ENCODE measurements at regions not wholly inside any gene's neighbourhood (a gene's known extent, or its start where the extent isn't known, plus 50 kb on each side); places are given as distances from the start of the nearest gene placed in this dataset.

DNA sequence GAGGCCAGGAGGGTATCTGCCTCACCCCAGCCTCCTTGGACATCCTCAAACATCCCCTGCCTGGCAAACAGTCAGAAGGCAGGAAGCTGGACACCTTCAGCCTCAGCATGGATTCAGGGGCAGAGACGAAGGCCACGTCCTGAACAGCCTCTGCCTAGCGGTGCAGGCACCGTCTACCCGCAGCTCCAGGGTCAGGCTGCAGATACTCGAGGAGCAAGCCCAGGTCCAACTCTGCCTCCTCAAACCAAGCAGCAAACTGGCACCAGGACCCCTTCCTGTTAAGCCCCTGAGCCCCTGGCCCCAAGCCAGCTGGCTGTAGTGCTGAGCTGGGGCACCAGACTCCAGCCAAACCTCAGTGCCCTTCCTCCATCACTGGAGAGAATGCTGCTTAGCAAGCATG is 494.7 kb downstream of the NPHP4 start:
- no peak overlapping the region for H3K4me3 ChIP-seq (ENCODE audit: low read depth, poor library complexity, severe bottlenecking)
- no peak for DNase-seq (ENCODE audit: low spot score in 2 of 2)
- TF ChIP-seq POLR2A (IDR thresholded peaks at IDR 0.05): no peak
- TF ChIP-seq, protein P1, sequence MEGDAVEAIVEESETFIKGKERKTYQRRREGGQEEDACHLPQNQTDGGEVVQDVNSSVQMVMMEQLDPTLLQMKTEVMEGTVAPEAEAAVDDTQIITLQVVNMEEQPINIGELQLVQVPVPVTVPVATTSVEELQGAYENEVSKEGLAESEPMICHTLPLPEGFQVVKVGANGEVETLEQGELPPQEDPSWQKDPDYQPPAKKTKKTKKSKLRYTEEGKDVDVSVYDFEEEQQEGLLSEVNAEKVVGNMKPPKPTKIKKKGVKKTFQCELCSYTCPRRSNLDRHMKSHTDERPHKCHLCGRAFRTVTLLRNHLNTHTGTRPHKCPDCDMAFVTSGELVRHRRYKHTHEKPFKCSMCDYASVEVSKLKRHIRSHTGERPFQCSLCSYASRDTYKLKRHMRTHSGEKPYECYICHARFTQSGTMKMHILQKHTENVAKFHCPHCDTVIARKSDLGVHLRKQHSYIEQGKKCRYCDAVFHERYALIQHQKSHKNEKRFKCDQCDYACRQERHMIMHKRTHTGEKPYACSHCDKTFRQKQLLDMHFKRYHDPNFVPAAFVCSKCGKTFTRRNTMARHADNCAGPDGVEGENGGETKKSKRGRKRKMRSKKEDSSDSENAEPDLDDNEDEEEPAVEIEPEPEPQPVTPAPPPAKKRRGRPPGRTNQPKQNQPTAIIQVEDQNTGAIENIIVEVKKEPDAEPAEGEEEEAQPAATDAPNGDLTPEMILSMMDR (IDR thresholded peaks at IDR 0.05): no peak
- WGBS, 2 donors: 75 to 78% methylated on average over 6 of the region's 6 CpGs
- intact Hi-C loops (cut with DNase I; ENCODE audit: low total_unique reads): no loop called here

DNA sequence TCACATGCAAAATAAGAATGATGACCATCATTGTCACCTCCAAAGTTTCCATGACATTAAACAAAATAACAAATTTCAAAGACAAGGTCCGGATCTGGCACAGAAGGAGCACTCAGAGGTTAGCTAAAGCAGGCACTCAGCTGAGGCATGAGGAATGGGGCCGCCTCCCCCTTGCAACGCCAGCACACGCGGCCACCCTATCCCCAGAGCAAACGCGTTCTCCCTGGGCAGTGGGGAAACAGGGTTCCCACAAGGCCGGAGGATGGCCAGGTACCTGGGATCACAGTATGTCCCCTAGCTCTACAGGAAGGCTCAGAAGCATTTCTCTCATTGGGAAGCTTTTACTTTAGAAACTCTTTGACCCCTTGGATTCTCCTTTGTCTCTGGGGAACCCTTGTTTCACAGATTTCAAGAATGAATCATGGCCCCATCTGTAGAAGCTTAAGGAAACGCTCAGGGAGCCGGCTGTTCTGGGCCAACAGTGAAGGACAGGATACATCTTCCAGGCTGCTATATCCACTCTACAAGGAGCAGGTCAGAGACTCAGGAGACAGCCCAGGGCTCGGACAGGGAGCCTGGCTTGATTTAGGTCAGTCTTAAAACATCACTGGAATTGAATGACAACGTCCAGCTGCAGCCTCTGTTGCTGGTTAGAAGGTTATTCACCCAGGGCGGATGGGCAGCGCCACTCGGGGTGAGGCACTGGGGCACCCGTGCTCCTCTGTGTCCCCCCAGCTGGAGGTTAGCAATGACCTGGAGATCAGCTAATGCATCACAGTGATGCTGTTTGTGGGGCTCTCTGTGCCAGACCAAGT is 496.4 kb downstream of the NPHP4 start:
- intact Hi-C loops (cut with DNase I; ENCODE audit: low total_unique reads): no loop called here
- TF ChIP-seq, protein P1 (IDR thresholded peaks at IDR 0.05): no peak
- no peak for TF ChIP-seq POLR2A (IDR thresholded peaks at IDR 0.05)
- 80 to 83% methylated on average over 16 of the region's 16 CpGs for WGBS, 2 donors
- no peak for DNase-seq (ENCODE audit: low spot score in 2 of 2)
- H3K4me3 ChIP-seq (ENCODE audit: low read depth, poor library complexity, severe bottlenecking): no peak overlapping the region

DNA sequence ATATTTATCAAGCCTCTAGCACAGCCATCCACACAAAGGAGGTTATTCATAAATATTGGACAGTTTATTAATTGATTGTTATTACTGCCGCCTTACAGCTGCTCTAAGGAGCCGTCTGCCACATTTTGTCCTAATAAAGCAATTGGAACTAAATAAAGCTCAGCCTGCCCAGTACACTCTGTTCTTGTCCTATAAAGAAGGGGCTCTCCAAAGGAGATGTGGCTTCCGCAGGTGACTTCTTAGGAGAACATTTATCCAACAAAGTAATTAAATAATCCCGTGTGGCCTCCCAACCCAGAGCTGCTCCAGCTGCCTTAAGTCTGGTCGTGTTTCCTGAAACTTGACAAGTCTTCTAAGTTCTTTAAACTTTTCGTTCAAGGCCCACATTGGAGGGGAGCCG is 497.7 kb downstream of the NPHP4 start:
- intact Hi-C loops (cut with DNase I; ENCODE audit: low total_unique reads): no loop called here

DNA sequence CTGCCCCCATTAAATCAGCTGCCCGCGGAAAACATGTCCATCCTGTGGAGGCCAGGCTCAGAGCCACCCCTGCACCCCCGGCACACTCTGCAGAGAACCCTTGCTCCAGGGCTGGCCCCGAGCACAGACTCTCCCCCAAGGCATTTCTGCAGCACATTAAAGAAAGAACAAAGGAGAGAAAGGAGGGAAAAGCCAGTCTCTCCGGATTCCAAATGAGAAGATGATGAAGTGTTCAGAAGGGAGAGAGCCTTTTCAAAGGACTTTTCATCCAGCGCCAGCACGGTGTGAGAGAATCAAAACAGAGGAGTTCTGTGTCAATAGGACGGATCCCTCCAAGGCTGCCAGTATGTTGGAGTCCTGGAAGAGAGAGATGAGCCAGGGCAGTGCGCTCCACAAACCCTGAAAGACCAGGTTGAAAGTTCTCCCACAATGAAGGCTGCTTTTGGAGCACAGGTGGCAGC is 498.3 kb downstream of the NPHP4 start:
- DNase-seq (ENCODE audit: low spot score in 2 of 2): no peak
- WGBS, 2 donors: 36 to 45% methylated on average over 9 of the region's 9 CpGs

More for the DNA sequence above, 497.7 kb downstream of the NPHP4 start:
- 40 to 60% methylated on average over 7 of the region's 7 CpGs for WGBS, 2 donors
- TF ChIP-seq, protein P1 (IDR thresholded peaks at IDR 0.05): no peak
- TF ChIP-seq POLR2A (IDR thresholded peaks at IDR 0.05): no peak
- no peak overlapping the region for H3K4me3 ChIP-seq (ENCODE audit: low read depth, poor library complexity, severe bottlenecking)
- no peak for DNase-seq (ENCODE audit: low spot score in 2 of 2)

DNA sequence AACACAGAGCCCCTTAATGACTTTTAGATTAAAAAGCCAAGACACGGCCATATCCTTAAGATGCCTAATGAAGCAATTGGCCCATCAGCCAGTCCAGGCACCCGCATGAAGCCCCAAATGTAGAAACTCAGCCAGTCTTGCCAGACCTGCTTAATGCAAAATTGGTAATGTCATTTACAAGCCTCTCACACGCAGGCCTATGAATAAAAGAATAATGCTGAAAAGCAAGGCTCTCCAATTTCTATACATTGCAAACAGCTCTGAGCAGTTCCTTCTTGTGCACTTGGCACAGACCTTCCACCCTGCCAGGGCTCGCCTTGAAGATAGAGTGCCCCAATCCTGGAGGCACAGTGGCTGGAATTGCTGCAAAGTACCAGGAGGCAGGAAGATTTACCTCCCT is 498.9 kb downstream of the NPHP4 start:
- TF ChIP-seq, protein P1 (IDR thresholded peaks at IDR 0.05): no peak
- TF ChIP-seq POLR2A (IDR thresholded peaks at IDR 0.05): no peak
- 46 to 53% methylated on average over 4 of the region's 4 CpGs for WGBS, 2 donors
- no peak overlapping the region for H3K4me3 ChIP-seq (ENCODE audit: low read depth, poor library complexity, severe bottlenecking)
- DNase-seq (ENCODE audit: low spot score in 2 of 2): no peak
- intact Hi-C loops (cut with DNase I; ENCODE audit: low total_unique reads): no loop called here

More for the DNA sequence above, 498.3 kb downstream of the NPHP4 start:
- H3K4me3 ChIP-seq (ENCODE audit: low read depth, poor library complexity, severe bottlenecking): no peak overlapping the region
- intact Hi-C loops (cut with DNase I; ENCODE audit: low total_unique reads): no loop called here
- TF ChIP-seq, protein P1 (IDR thresholded peaks at IDR 0.05): no peak
- TF ChIP-seq POLR2A (IDR thresholded peaks at IDR 0.05): no peak

Measured in lower leg skin (tissue), 4 donors.